OCI-LY3 (cell line): ENCODE measurements at regions not wholly inside any gene's neighbourhood (a gene's known extent, or its start where the extent isn't known, plus 50 kb on each side); places are given as distances from the start of the nearest gene placed in this dataset.

Experiments
- EZH2phosphoT487 ChIP-seq: fragments of 200-600 bp; shearing (Covaris generic); IDR thresholded peaks from 2 replicates; pipeline ENCODE4 v1.6.1; 2018; ENCODE audit warnings: antibody characterized with exemption, mixed run types, low read depth
- TF ChIP-seq, protein P1 (sequence below): fragments of 200-600, 300-600 bp; sonication (generic); IDR thresholded peaks from 2 replicates; pipeline ENCODE4 v1.5.1; 2014; ENCODE audit warnings: antibody characterized with exemption, low read length, low read depth

GRCh38 chr5:126016256-126016655 is 407.0 kb upstream of the GRAMD2B start:
- TF ChIP-seq, protein P1, sequence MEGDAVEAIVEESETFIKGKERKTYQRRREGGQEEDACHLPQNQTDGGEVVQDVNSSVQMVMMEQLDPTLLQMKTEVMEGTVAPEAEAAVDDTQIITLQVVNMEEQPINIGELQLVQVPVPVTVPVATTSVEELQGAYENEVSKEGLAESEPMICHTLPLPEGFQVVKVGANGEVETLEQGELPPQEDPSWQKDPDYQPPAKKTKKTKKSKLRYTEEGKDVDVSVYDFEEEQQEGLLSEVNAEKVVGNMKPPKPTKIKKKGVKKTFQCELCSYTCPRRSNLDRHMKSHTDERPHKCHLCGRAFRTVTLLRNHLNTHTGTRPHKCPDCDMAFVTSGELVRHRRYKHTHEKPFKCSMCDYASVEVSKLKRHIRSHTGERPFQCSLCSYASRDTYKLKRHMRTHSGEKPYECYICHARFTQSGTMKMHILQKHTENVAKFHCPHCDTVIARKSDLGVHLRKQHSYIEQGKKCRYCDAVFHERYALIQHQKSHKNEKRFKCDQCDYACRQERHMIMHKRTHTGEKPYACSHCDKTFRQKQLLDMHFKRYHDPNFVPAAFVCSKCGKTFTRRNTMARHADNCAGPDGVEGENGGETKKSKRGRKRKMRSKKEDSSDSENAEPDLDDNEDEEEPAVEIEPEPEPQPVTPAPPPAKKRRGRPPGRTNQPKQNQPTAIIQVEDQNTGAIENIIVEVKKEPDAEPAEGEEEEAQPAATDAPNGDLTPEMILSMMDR, result no peak
- TF ChIP-seq EZH2phosphoT487, result no peak
